K562 (cell line): ENCODE measurements at regions not wholly inside any gene's neighbourhood (a gene's known extent, or its start where the extent isn't known, plus 50 kb on each side); places are given as distances from the start of the nearest gene placed in this dataset.

ENCODE experiments used
- ATAC-seq: fragments of 200-7000 bp; cut with Tn5 transposase; 3 replicates; pipeline ENCODE4 v1.9.1; 2020; ENCODE audit warnings: moderate library complexity
- BruUV-seq: library from RNA; stranded (reverse); fragments of 400-500 nt; replicated peaks from 2 replicates; lab custom pipeline; 2021; lab: Mats Ljungman, UMichigan
- CTCF ChIA-PET: fragments of 300-600 bp; formaldehyde crosslinking; extraction: SDS; loops from one replicate; lab custom pipeline; 2021; ENCODE audit warnings: low intra/inter-chr PET ratio; lab: Yijun Ruan, JAX
- POLR2A ChIA-PET: fragments of 300-600, 350-650 bp; sonication (Branson Sonifier 250); formaldehyde crosslinking; extraction: SDS; loops from one replicate; lab custom pipeline; 2021; ENCODE audit warnings: antibody characterized with exemption, inconsistent platforms; lab: Yijun Ruan, JAX
- DNase-seq, 4 experiments: peaks; one replicate each; pipeline versions ENCODE4 v3.0.0 to v3.0.0-alpha.2; 2011 to 2018; ENCODE audit warnings: low spot score in 3 of 4, mixed read lengths in 3 of 4; ENCODE audit errors: extremely low read depth in 1 of 4
- FAIRE-seq: peaks from 2 replicates; lab custom pipeline; 2011; peaks lifted over from hg19 to GRCh38; lab: Jason Lieb, UNC
- H2AFZ ChIP-seq: 2 replicates; pipeline ENCODE4 v1.6.0; 2011; ENCODE audit warnings: low read depth, low read length, control low read depth, inconsistent platforms
- H3K27ac ChIP-seq: fragments of 200-600 bp; 3 replicates; pipeline ENCODE4 v1.8.0; 2011; ENCODE audit warnings: low read depth, mild to moderate bottlenecking, control low read depth, inconsistent platforms, low read length, moderate library complexity, mixed read lengths; ENCODE audit errors: extremely low read depth
- H3K27me3 ChIP-seq, 2 experiments: fragments of 300-600 bp in 1 of 2; 2 replicates in 1 of 2; 3 replicates in 1 of 2; pipeline versions ENCODE4 v1.6.0 to v1.8.0; 2011; ENCODE audit warnings: inconsistent platforms in 2 of 2, low read length in 2 of 2, mild to moderate bottlenecking in 1 of 2, mixed read lengths in 1 of 2, moderate library complexity in 1 of 2; ENCODE audit not compliant: control insufficient read depth in 2 of 2, insufficient read depth in 2 of 2
- H3K36me3 ChIP-seq: fragments of 300-600 bp; 3 replicates; pipeline ENCODE4 v1.8.0; 2011; ENCODE audit warnings: mild to moderate bottlenecking, low read length, inconsistent platforms; ENCODE audit not compliant: control insufficient read depth, insufficient read depth
- H3K4me1 ChIP-seq, 2 experiments: fragments of 200-600 bp in 1 of 2; replicated peaks in 1 of 2; 2 replicates in 1 of 2; 3 replicates in 1 of 2; pipeline versions ENCODE4 v1.5.1 to v1.8.0; 2011; ENCODE audit warnings: inconsistent platforms in 2 of 2, low read length in 2 of 2, mild to moderate bottlenecking in 1 of 2, mixed read lengths in 1 of 2, moderate library complexity in 1 of 2; ENCODE audit not compliant: control insufficient read depth in 2 of 2, insufficient read depth in 2 of 2
- H3K4me2 ChIP-seq: 2 replicates; pipeline ENCODE4 v1.6.1; 2011; ENCODE audit warnings: low read length, control low read depth, inconsistent platforms, mixed read lengths; ENCODE audit not compliant: insufficient read depth
- H3K4me3 ChIP-seq: fragments of 200-600 bp; sonication (generic), shearing (Covaris generic); 2 replicates; pipeline ENCODE4 v1.5.1; 2016; ENCODE audit warnings: control low read depth, inconsistent platforms
- H3K79me2 ChIP-seq: fragments of 200-600 bp; 3 replicates; pipeline ENCODE4 v1.8.0; 2011; ENCODE audit warnings: low read length, inconsistent platforms; ENCODE audit not compliant: control insufficient read depth, insufficient read depth
- H3K9ac ChIP-seq, 2 experiments: 2 replicates each; pipeline versions ENCODE4 v1.6.0 to v1.6.1; 2011; ENCODE audit warnings: low read depth in 2 of 2, low read length in 2 of 2, control low read depth in 1 of 2, inconsistent platforms in 1 of 2, mild to moderate bottlenecking in 1 of 2, mixed read lengths in 1 of 2; ENCODE audit not compliant: insufficient read depth in 1 of 2
- H3K9me1 ChIP-seq: one replicate; pipeline ENCODE4 v1.6.0; 2011; ENCODE audit warnings: inconsistent platforms, mild to moderate bottlenecking, low read length, moderate library complexity; ENCODE audit not compliant: control insufficient read depth, insufficient read depth
- H3K9me3 ChIP-seq: replicated peaks from 2 replicates; pipeline ENCODE4 v1.5.1; 2011; ENCODE audit warnings: low read depth, low read length, inconsistent platforms; ENCODE audit not compliant: control insufficient read depth, insufficient read depth
- H4K20me1 ChIP-seq: replicated peaks from 2 replicates; pipeline ENCODE4 v1.6.1; 2011; ENCODE audit warnings: low read length, inconsistent platforms, mixed read lengths; ENCODE audit not compliant: control insufficient read depth, insufficient read depth
- CBX2 ChIP-seq: fragments of 200-600 bp; sonication (generic); IDR thresholded peaks from one replicate; pipeline ENCODE4 v1.6.1; 2012; ENCODE audit warnings: mild to moderate bottlenecking, low read length, inconsistent platforms; ENCODE audit not compliant: insufficient read depth, poor library complexity, severe bottlenecking
- CBX5 ChIP-seq: IDR thresholded peaks from 2 replicates; pipeline ENCODE4 v1.6.1; 2014; ENCODE audit warnings: low read depth, borderline replicate concordance
- CHD4 ChIP-seq: fragments of 200-600 bp; sonication (generic); IDR thresholded peaks from 3 replicates; pipeline ENCODE4 v1.6.1; 2012; ENCODE audit warnings: low read depth, mild to moderate bottlenecking, mixed read lengths, low read length, inconsistent platforms; ENCODE audit not compliant: insufficient read depth, insufficient replicate concordance, poor library complexity, severe bottlenecking
- ELK1 ChIP-seq: sonication (generic); formaldehyde crosslinking; IDR thresholded peaks from 2 replicates; pipeline ENCODE4 v1.8.1; 2022; ENCODE audit warnings: missing genetic modification reagents
- GTF2E2 ChIP-seq: fragments of 200-800 bp; sonication (Bioruptor generic); IDR thresholded peaks from 2 replicates; pipeline ENCODE4 v1.6.1; 2016; ENCODE audit warnings: missing genetic modification characterization, missing compliant biosample characterization
- L3MBTL2 ChIP-seq: fragments of 450-650 bp; IDR thresholded peaks from 2 replicates; pipeline ENCODE4 v1.6.1; 2016; ENCODE audit warnings: mild to moderate bottlenecking, moderate library complexity
- SIN3B ChIP-seq: fragments of 450-650 bp; IDR thresholded peaks from 2 replicates; pipeline ENCODE4 v1.6.1; 2017; ENCODE audit warnings: low read depth, mild to moderate bottlenecking, moderate library complexity
- SMARCB1 ChIP-seq: IDR thresholded peaks from 2 replicates; pipeline ENCODE4 v1.6.1; 2011; ENCODE audit warnings: improper control_type of control experiment, low read depth; ENCODE audit not compliant: insufficient read length
- SRSF7 ChIP-seq: fragments of 200-400 bp; formaldehyde crosslinking; optimal IDR thresholded peaks from 2 replicates; pipeline ENCODE3; 2017; ENCODE audit warnings: mild to moderate bottlenecking, low read depth, low read length
- ZNF143 ChIP-seq: sonication (generic); formaldehyde crosslinking; IDR thresholded peaks from 2 replicates; pipeline ENCODE4 v1.9.0; 2022; ENCODE audit warnings: mild to moderate bottlenecking, missing genetic modification reagents
- ZNF184 ChIP-seq: sonication (generic); formaldehyde crosslinking; IDR thresholded peaks from 2 replicates; pipeline ENCODE4 v1.5.0; 2020; ENCODE audit warnings: missing genetic modification reagents
- ZNF57 ChIP-seq: fragments of 450-650 bp; formaldehyde crosslinking; IDR thresholded peaks from 2 replicates; pipeline ENCODE4 v1.4.0; 2020; ENCODE audit warnings: mild to moderate bottlenecking, moderate library complexity
- ZNF780A ChIP-seq: fragments of 250-450 bp; sonication (Bioruptor Pico); IDR thresholded peaks from 2 replicates; pipeline ENCODE4 v1.5.0; 2021; ENCODE audit warnings: mild to moderate bottlenecking
- WGBS: fragments of 100-300 bp; shearing (Covaris generic); methylation state at CpG from one replicate; pipeline ENCODE4 v1.1.6; 2016; ENCODE audit warnings: low coverage, mixed read lengths; ENCODE audit not compliant: insufficient coverage; ENCODE audit errors: missing lambda C conversion rate; 5-methylcytosine and 5-hydroxymethylcytosine counted together
- in situ Hi-C: fragments of 300-500 bp; cut with MboI; formaldehyde crosslinking; loops from 4 replicates; pipeline ENCODE4 v1.15.0; 2018; ENCODE audit warnings: inconsistent platforms, mixed read lengths
- intact Hi-C: fragments of 100-400 bp; cut with micrococcal nuclease; formaldehyde crosslinking; loops from 2 replicates; pipeline ENCODE4 v1.14.2; 2022
- TF ChIP-seq, protein P1 (sequence below), 2 experiments: IDR thresholded peaks; 2 replicates each; pipeline ENCODE4 v1.6.1; 2011; ENCODE audit warnings: borderline replicate concordance in 1 of 2, control low read depth in 1 of 2, low read depth in 1 of 2, low read length in 1 of 2, mild to moderate bottlenecking in 1 of 2, mixed read lengths in 1 of 2, moderate library complexity in 1 of 2; ENCODE audit not compliant: insufficient read depth in 1 of 2, insufficient read length in 1 of 2, poor library complexity in 1 of 2, severe bottlenecking in 1 of 2; ENCODE audit errors: extremely low read depth in 1 of 2

GRCh38 chr11:119537306-119538253, 114.6 kb upstream of the THY1 start (continued):
- TF ChIP-seq CBX5: no peak
- TF ChIP-seq CBX2: no peak
- TF ChIP-seq ELK1 (CRISPR knock-in tag): no peak

GRCh38 chr11:119536801-119537200, 113.8 kb upstream of the THY1 start:
- DNase-seq: no peak
- no peak overlapping the region for H2AFZ ChIP-seq
- H3K9me1 ChIP-seq: peaks cover 4% of the 10 kb centered on the region
- H3K4me1 ChIP-seq: peaks cover 0 to 5% of the 10 kb centered on the region in 2 experiments; a peak in 1 of 5 replicates
- no peaks in the 10 kb centered on the region for H3K79me2 ChIP-seq
- no peak overlapping the region for H3K4me2 ChIP-seq
- no peak overlapping the region for H3K4me3 ChIP-seq
- H3K27ac ChIP-seq: no peak overlapping the region
- peaks cover 0 to 34% of the 10 kb centered on the region in 2 experiments; a peak in 4 of 5 replicates for H3K27me3 ChIP-seq
- 0% methylated on average over 6 of the region's 6 CpGs for WGBS
- intact Hi-C loops: no loop called here
- no peaks in the 10 kb centered on the region for H3K36me3 ChIP-seq
- ATAC-seq: no peak
- BruUV-seq: no TSS peak
- FAIRE-seq: no peak
- no peak overlapping the region for H3K9ac ChIP-seq
- H3K9me3 ChIP-seq: no peaks in the 10 kb centered on the region
- in situ Hi-C loops: no loop called here
- H4K20me1 ChIP-seq: peaks cover 7% of the 10 kb centered on the region; the same call in 1 of the 2 replicates
- ChIA-PET CTCF (no interaction called here), POLR2A (interaction anchor here (0.6 kb wide), 1 partner anchor 22 kb away, joined by 3 read pairs; no protein-coding TSS in a partner anchor)
- no peak for TF ChIP-seq CHD4
- peak; percentile 32; the same call in 1 of the 2 replicates for TF ChIP-seq L3MBTL2
- TF ChIP-seq ZNF57 (CRISPR knock-in tag): no peak
- no peak for TF ChIP-seq SMARCB1
- TF ChIP-seq, protein P1, sequence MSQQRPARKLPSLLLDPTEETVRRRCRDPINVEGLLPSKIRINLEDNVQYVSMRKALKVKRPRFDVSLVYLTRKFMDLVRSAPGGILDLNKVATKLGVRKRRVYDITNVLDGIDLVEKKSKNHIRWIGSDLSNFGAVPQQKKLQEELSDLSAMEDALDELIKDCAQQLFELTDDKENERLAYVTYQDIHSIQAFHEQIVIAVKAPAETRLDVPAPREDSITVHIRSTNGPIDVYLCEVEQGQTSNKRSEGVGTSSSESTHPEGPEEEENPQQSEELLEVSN (IDR thresholded peaks at IDR 0.05; ENCODE audit: borderline replicate concordance in 1 of 2, extremely low read depth in 1 of 2, insufficient read depth in 1 of 2, insufficient read length in 1 of 2, low read depth in 1 of 2, low read length in 1 of 2, poor library complexity in 1 of 2, severe bottlenecking in 1 of 2): peak in 1 of 2 experiments; percentile 61
- no peak for TF ChIP-seq SIN3B
- no peak for TF ChIP-seq SRSF7
- TF ChIP-seq ZNF143 (CRISPR knock-in tag): no peak
- no peak for TF ChIP-seq ZNF780A
- no peak for TF ChIP-seq GTF2E2 (tag)
- no peak for TF ChIP-seq ZNF184 (CRISPR knock-in tag)
